ENCODE measurements at regions not wholly inside any gene's neighbourhood (a gene's known extent, or its start where the extent isn't known, plus 50 kb on each side); places are given as distances from the start of the nearest gene placed in this dataset.

DNA sequence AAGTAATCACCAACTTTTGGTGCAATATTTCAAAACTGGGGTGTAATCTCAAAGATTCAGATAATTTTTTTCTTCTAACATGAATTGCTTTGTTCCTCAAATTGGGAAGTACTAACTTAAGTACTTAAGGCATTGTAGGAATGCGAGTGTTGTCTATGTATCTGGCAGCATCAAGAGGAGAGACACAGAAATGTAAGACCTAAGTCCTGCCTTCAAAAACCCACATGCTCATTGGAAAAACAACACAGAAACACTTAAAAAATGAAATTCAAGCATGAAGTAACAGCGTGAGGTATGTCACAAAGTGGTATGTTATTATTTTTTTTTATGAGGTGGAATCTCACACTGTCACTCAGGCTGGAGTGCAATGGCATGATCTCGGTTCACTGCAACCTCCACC lies 288.5 kb downstream of the ZEB1 start:
- ATAC-seq (no peak), DNase-seq (no peak)
- intact Hi-C loops (cut with DNase I, micrococcal nuclease): no loop called here
- Histone ChIP-seq H3K36me3 (ENCODE audit: low read depth) (no peaks in the 10 kb centered on the region), H3K4me3 (no peak overlapping the region), H3K9me3 (no peaks in the 10 kb centered on the region), H3K4me1 (ENCODE audit: low read depth) (peaks cover 7% of the 10 kb centered on the region)
- TF ChIP-seq, protein P1, sequence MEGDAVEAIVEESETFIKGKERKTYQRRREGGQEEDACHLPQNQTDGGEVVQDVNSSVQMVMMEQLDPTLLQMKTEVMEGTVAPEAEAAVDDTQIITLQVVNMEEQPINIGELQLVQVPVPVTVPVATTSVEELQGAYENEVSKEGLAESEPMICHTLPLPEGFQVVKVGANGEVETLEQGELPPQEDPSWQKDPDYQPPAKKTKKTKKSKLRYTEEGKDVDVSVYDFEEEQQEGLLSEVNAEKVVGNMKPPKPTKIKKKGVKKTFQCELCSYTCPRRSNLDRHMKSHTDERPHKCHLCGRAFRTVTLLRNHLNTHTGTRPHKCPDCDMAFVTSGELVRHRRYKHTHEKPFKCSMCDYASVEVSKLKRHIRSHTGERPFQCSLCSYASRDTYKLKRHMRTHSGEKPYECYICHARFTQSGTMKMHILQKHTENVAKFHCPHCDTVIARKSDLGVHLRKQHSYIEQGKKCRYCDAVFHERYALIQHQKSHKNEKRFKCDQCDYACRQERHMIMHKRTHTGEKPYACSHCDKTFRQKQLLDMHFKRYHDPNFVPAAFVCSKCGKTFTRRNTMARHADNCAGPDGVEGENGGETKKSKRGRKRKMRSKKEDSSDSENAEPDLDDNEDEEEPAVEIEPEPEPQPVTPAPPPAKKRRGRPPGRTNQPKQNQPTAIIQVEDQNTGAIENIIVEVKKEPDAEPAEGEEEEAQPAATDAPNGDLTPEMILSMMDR (IDR thresholded peaks at IDR 0.05): no peak

DNA sequence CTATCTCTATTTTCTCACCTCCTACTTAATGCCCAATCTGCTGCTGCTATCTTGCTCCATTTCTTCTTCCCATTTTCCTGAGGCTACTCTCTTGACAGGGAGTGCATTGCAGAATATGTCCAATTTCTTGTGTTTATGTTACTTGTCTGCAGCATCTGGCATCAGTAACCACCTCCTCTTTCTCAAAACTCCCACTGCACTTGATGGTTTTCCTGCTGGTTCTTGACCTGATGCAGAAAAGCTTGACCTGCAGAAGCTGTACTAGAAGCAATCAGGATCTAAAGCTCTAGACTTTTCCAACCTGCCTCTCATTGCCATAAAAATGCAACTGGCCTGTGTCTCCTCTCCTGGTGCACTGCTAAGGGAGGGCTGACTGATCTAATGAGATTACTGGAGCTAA lies 287.8 kb downstream of the ZEB1 start:
- intact Hi-C loops (cut with DNase I, micrococcal nuclease): no loop called here

DNA sequence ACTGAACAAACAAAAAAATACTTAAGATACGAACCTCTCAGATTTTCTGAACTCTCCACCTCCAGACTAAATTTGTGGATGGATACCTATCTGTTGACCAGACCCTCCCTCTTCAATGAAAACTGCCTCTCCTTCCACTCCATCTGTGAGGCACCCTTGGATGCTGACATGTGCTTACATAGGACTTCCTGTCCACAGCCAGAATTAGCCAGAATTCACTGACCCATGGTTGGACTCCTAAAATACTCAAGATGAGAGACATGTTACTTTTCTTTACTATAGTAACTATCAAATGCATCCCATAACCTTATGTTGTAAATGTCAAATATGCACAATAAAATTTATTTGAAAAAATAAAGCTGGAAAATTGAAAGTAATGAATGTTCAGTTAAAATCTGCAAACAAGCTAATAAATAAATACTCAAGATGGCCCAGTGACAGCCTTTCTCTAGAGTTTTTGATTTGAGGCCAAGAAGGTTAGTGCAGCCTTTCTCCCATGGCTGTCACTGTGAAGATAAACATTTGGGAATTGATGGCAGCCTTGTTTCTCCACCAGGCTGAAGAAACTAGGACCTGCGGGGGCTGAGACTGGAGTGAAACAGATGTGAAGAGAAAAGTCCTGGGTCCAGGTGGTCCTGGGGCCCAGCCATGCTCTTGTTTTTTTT lies 287.0 kb downstream of the ZEB1 start:
- Histone ChIP-seq H3K36me3 (ENCODE audit: low read depth) (no peaks in the 10 kb centered on the region), H3K4me3 (no peak overlapping the region), H3K4me1 (ENCODE audit: low read depth) (peaks cover 7% of the 10 kb centered on the region), H3K9me3 (no peaks in the 10 kb centered on the region)
- TF ChIP-seq, protein P1 (IDR thresholded peaks at IDR 0.05): no peak
- intact Hi-C loops (cut with DNase I, micrococcal nuclease): no loop called here
- no peak for ATAC-seq
- no peak for DNase-seq

More for the DNA sequence above, 287.8 kb downstream of the ZEB1 start:
- DNase-seq (no peak), ATAC-seq (no peak)
- TF ChIP-seq, protein P1 (IDR thresholded peaks at IDR 0.05): no peak
- Histone ChIP-seq H3K4me1 (ENCODE audit: low read depth) (peaks cover 7% of the 10 kb centered on the region), H3K4me3 (no peak overlapping the region), H3K9me3 (no peaks in the 10 kb centered on the region), H3K36me3 (ENCODE audit: low read depth) (no peaks in the 10 kb centered on the region)

DNA sequence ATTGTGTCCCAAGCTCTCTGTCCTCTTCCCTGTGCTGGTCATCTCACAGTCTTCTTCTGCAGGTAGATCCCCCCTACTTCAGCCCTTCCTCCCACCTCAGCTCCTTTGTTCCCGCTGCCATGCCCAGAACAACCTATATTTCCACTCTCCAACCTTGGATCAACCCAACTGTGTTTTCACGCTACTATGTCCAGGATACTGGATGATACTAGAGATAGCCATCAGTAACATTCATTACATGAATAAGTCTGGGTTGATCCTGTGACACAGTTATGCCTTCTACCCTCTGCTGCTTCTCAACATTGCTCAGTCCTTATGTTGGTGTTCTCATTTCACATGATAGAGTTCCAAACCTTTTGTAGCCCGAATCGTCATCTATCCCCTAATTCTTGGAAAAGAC lies 286.4 kb downstream of the ZEB1 start:
- intact Hi-C loops (cut with DNase I, micrococcal nuclease): no loop called here
- peaks cover 7% of the 10 kb centered on the region for H3K4me1 ChIP-seq (ENCODE audit: low read depth)
- no peak overlapping the region for H3K4me3 ChIP-seq
- TF ChIP-seq, protein P1 (IDR thresholded peaks at IDR 0.05): no peak
- DNase-seq (no peak), ATAC-seq (no peak)
- H3K9me3 ChIP-seq: no peaks in the 10 kb centered on the region
- H3K36me3 ChIP-seq (ENCODE audit: low read depth): no peaks in the 10 kb centered on the region

DNA sequence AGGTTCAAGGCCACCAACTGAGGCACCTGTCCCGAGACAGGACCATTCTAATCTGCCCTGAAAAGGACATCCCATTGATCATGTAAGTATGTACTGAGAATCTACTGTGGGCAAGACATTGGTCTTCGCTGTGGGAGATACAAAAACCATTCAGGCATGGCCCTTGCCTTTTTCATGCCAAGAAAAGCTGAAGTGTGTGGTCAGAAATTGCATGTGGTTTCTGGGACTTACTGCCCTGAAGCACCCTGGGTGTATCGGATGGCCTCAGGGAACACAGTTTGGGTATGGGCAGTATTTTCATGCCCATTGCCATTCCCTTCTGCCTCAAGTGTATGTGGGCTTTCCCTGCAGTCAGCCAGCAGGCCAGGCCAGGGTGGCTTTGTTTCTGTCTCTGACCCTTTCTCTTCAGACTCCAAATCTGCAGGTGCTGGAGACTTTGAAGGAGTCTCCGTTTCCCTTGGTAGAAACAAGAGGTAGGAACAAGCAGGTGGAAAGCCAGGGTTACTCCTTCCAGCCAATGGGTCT lies 285.7 kb downstream of the ZEB1 start:
- Histone ChIP-seq H3K4me1 (ENCODE audit: low read depth) (peaks cover 7% of the 10 kb centered on the region), H3K4me3 (no peak overlapping the region), H3K36me3 (ENCODE audit: low read depth) (no peaks in the 10 kb centered on the region), H3K9me3 (no peaks in the 10 kb centered on the region)
- ATAC-seq: no peak
- intact Hi-C loops (cut with DNase I, micrococcal nuclease): no loop called here
- DNase-seq: no peak
- TF ChIP-seq, protein P1 (IDR thresholded peaks at IDR 0.05): no peak

All from mucosa of descending colon (tissue), 3 donors.